ENCODE measurements at regions not wholly inside any gene's neighbourhood (a gene's known extent, or its start where the extent isn't known, plus 50 kb on each side); places are given as distances from the start of the nearest gene placed in this dataset.

GRCh38 chr4:138843616-138844015 lies 172.0 kb upstream of the NOCT start:
- Mint-ChIP-seq H3K27ac (no peak overlapping the region), H3K27me3 (no peaks in the 10 kb centered on the region), H3K9me3 (ENCODE audit: low read depth) (no peaks in the 10 kb centered on the region), H3K4me3 (ENCODE audit: low read depth) (no peak overlapping the region), H3K36me3 (ENCODE audit: insufficient read depth) (no peaks in the 10 kb centered on the region), H3K4me1 (ENCODE audit: low read depth) (peaks cover 51% of the 10 kb centered on the region)
- TF ChIP-seq, protein P1, sequence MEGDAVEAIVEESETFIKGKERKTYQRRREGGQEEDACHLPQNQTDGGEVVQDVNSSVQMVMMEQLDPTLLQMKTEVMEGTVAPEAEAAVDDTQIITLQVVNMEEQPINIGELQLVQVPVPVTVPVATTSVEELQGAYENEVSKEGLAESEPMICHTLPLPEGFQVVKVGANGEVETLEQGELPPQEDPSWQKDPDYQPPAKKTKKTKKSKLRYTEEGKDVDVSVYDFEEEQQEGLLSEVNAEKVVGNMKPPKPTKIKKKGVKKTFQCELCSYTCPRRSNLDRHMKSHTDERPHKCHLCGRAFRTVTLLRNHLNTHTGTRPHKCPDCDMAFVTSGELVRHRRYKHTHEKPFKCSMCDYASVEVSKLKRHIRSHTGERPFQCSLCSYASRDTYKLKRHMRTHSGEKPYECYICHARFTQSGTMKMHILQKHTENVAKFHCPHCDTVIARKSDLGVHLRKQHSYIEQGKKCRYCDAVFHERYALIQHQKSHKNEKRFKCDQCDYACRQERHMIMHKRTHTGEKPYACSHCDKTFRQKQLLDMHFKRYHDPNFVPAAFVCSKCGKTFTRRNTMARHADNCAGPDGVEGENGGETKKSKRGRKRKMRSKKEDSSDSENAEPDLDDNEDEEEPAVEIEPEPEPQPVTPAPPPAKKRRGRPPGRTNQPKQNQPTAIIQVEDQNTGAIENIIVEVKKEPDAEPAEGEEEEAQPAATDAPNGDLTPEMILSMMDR (IDR thresholded peaks at IDR 0.05; ENCODE audit: unreplicated experiment) = no peak
- no peak for DNase-seq (ENCODE audit: low spot score, unreplicated experiment)

- no peaks in the 10 kb centered on the region for H3K9me3 Mint-ChIP-seq (ENCODE audit: low read depth)
- peaks cover 53% of the 10 kb centered on the region for H3K4me1 Mint-ChIP-seq (ENCODE audit: low read depth)
- no peak overlapping the region for H3K4me3 Mint-ChIP-seq (ENCODE audit: low read depth)
- no peaks in the 10 kb centered on the region for H3K27me3 Mint-ChIP-seq
- H3K27ac Mint-ChIP-seq = peak overlapping the region; percentile 5
- TF ChIP-seq, protein P1 (IDR thresholded peaks at IDR 0.05; ENCODE audit: unreplicated experiment) = no peak
- DNase-seq (ENCODE audit: low spot score, unreplicated experiment) = no peak
- no peaks in the 10 kb centered on the region for H3K36me3 Mint-ChIP-seq (ENCODE audit: insufficient read depth)
Observed at GRCh38 chr4:138841343-138841742, 174.2 kb upstream of the NOCT start.

DNA sequence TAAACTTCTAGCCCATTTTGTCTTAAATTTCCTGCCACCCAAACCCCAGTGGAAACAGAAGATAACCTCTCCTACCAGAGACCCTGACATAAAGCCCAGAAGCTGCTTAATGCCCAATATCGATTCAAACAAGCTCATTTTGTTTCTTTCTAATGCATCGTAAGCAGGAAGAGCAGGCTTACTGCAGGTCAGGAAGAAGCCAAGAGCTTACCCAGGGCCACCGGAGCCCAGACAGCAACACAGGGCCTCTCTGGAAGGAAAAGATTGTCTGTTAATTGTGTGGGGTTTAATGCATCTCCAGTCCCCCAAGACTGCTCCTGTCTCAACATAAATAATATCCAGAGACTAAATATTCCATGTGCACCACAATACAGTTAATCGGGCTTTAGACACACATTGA lies 177.3 kb upstream of the NOCT start:
- TF ChIP-seq, protein P1 (IDR thresholded peaks at IDR 0.05; ENCODE audit: unreplicated experiment) = no peak
- Mint-ChIP-seq H3K9me3 (ENCODE audit: low read depth) (no peaks in the 10 kb centered on the region), H3K36me3 (ENCODE audit: insufficient read depth) (no peaks in the 10 kb centered on the region), H3K27me3 (no peaks in the 10 kb centered on the region), H3K27ac (no peak overlapping the region), H3K4me3 (ENCODE audit: low read depth) (no peak overlapping the region), H3K4me1 (ENCODE audit: low read depth) (peaks cover 44% of the 10 kb centered on the region)
- no peak for DNase-seq (ENCODE audit: low spot score, unreplicated experiment)

DNA sequence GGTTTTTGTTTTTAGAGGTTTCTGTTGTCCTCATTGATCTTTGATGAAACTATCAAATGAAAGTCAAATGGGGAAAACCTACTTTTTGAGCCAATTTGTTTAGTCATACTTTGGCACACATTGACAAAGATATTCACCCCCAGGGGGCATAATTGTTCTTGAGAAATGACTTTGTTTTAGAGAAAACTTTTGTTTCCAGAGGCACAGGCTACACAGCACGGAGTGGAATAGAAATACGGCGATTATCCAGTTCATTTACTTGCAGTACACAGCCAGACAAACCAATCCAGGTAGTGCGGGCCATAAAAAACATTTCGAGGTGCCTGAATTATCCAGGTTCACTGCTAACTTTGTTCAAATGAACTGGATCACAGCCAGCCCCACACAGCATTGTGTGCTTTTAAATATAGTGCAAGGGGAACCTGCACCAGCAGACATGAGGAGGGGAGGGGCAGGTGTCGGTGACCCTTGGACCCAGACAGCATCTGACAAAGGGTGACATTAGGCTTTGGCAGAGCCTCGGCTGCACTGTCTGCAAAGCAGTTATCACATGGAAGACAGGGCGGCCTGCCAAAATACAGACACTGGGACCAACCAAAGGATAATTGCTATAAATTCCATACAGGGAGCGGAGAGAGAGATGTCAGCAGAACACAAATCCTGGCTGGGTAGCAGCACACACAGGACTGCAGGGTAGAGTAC lies 179.6 kb upstream of the NOCT start:
- DNase-seq (ENCODE audit: low spot score, unreplicated experiment) = no peak
- no peaks in the 10 kb centered on the region for H3K36me3 Mint-ChIP-seq (ENCODE audit: insufficient read depth)
- TF ChIP-seq, protein P1 (IDR thresholded peaks at IDR 0.05; ENCODE audit: unreplicated experiment) = no peak
- no peak overlapping the region for H3K4me3 Mint-ChIP-seq (ENCODE audit: low read depth)
- H3K4me1 Mint-ChIP-seq (ENCODE audit: low read depth) = peaks cover 23% of the 10 kb centered on the region
- no peaks in the 10 kb centered on the region for H3K27me3 Mint-ChIP-seq
- H3K27ac Mint-ChIP-seq = no peak overlapping the region
- no peaks in the 10 kb centered on the region for H3K9me3 Mint-ChIP-seq (ENCODE audit: low read depth)

DNA sequence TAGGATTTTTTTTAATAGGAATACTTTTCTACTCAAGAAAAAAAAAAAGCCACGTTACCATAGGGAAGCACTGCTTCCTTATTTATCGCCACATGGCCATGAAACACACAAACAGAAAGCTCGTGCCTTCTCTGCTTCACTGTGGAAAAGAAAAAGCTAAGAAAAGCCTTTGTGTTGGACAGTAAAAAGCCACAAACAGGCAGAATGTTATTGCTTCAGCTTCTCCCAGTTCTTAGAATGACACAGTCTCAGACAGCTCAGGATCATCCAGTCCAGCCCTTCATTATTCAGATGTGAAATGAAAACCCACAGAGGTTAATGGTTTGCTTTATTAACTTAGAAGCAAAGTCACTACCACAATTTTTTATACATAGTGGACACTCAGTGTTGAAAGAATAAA lies 181.6 kb upstream of the NOCT start:
- TF ChIP-seq, protein P1 (IDR thresholded peaks at IDR 0.05; ENCODE audit: unreplicated experiment) = no peak
- no peaks in the 10 kb centered on the region for H3K27me3 Mint-ChIP-seq
- no peaks in the 10 kb centered on the region for H3K9me3 Mint-ChIP-seq (ENCODE audit: low read depth)
- H3K4me1 Mint-ChIP-seq (ENCODE audit: low read depth) = peaks cover 14% of the 10 kb centered on the region
- no peak overlapping the region for H3K27ac Mint-ChIP-seq
- no peaks in the 10 kb centered on the region for H3K36me3 Mint-ChIP-seq (ENCODE audit: insufficient read depth)
- no peak for DNase-seq (ENCODE audit: low spot score, unreplicated experiment)
- no peak overlapping the region for H3K4me3 Mint-ChIP-seq (ENCODE audit: low read depth)

All from progenitor cell of endocrine pancreas (in vitro differentiated cells).